DOHH2 (cell line): ENCODE measurements at regions not wholly inside any gene's neighbourhood (a gene's known extent, or its start where the extent isn't known, plus 50 kb on each side); places are given as distances from the start of the nearest gene placed in this dataset.

Source experiments
- H3F3A ChIP-seq: fragments of 200-600 bp; sonication (generic), shearing (Covaris generic); 2 replicates; pipeline ENCODE4 v1.6.0; 2016; ENCODE audit warnings: antibody characterized with exemption, mild to moderate bottlenecking; ENCODE audit not compliant: control insufficient read depth, insufficient read depth
- H3K27ac ChIP-seq: fragments of 200-600 bp; sonication (generic); 2 replicates; pipeline ENCODE4 v1.5.1; 2014; ENCODE audit warnings: low read depth, mild to moderate bottlenecking, low read length, moderate library complexity
- H3K27me3 ChIP-seq: fragments of 200-600 bp; sonication (generic); 2 replicates; pipeline ENCODE4 v1.6.1; 2014; ENCODE audit warnings: mild to moderate bottlenecking, low read length, mixed read lengths; ENCODE audit not compliant: control insufficient read depth
- H3K36me3 ChIP-seq: fragments of 200-600 bp; sonication (generic); 2 replicates; pipeline ENCODE4 v1.6.1; 2014; ENCODE audit warnings: mild to moderate bottlenecking, low read length, moderate library complexity, mixed read lengths; ENCODE audit not compliant: control insufficient read depth
- H3K4me1 ChIP-seq: fragments of 200-600 bp; sonication (generic); 2 replicates; pipeline ENCODE4 v1.6.1; 2014; ENCODE audit warnings: mild to moderate bottlenecking, low read length, mixed read lengths; ENCODE audit not compliant: control insufficient read depth
- H3K4me2 ChIP-seq: fragments of 200-600 bp; sonication (generic); 2 replicates; pipeline ENCODE4 v1.6.0; 2014; ENCODE audit warnings: mild to moderate bottlenecking, low read length, moderate library complexity
- H3K4me3 ChIP-seq: fragments of 200-600 bp; sonication (generic); 2 replicates; pipeline ENCODE4 v1.5.1; 2014; ENCODE audit warnings: mild to moderate bottlenecking, low read length, mixed read lengths
- H3K79me2 ChIP-seq: fragments of 200-600 bp; sonication (generic); 2 replicates; pipeline ENCODE4 v1.6.1; 2014; ENCODE audit warnings: mild to moderate bottlenecking, low read length, mixed read lengths; ENCODE audit not compliant: control insufficient read depth
- H3K9me2 ChIP-seq: fragments of 200-600 bp; sonication (generic); replicated peaks from 2 replicates; pipeline ENCODE4 v1.6.1; 2014; ENCODE audit warnings: mild to moderate bottlenecking, low read length, mixed read lengths; ENCODE audit not compliant: control insufficient read depth
- H3K9me3 ChIP-seq: fragments of 200-600 bp; sonication (generic); 2 replicates; pipeline ENCODE4 v1.6.1; 2014; ENCODE audit warnings: antibody characterized with exemption, low read length, mixed read lengths; ENCODE audit not compliant: control insufficient read depth, insufficient read depth
- H4K20me1 ChIP-seq: fragments of 200-600 bp; sonication (generic); 2 replicates; pipeline ENCODE4 v1.6.0; 2014; ENCODE audit warnings: low read depth, mild to moderate bottlenecking, antibody characterized with exemption, low read length, moderate library complexity; ENCODE audit not compliant: control insufficient read depth, insufficient read depth
- EZH2phosphoT487 ChIP-seq: fragments of 200-600 bp; sonication (generic); IDR thresholded peaks from 2 replicates; pipeline ENCODE4 v1.6.1; 2017; ENCODE audit warnings: borderline replicate concordance, mild to moderate bottlenecking, antibody characterized with exemption, low read length, moderate library complexity, mixed read lengths
- TF ChIP-seq, protein P1 (sequence below): fragments of 200-600 bp; sonication (generic); IDR thresholded peaks from one replicate; pipeline ENCODE4 v1.5.1; 2014; ENCODE audit warnings: antibody characterized with exemption, mild to moderate bottlenecking, low read depth, low read length; ENCODE audit not compliant: poor library complexity, severe bottlenecking

DNA sequence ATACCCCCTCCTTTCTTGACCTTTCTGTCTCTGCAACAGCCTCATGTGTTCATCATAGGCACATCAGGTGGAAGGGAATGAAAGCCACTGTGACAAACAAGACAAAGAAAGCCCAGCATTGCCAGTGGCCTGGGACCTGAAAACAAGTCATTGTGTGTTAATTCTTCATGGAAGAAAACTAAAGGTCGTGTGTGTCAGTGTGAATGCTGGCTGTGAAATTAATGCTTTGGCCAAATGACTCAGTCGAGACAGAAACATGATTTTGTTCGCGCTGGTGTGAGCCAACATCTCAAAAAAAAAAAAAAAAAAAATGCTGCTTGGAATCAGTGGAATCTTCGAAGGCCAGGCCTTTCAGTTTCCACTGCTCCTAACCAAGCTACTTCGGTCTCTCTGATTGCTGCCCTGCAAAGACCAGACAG, 386.5 kb upstream of the PROK2 start:
- Histone ChIP-seq H4K20me1 (no peaks in the 10 kb centered on the region), H3K4me1 (peaks cover 62% of the 10 kb centered on the region), H3K27ac (no peak overlapping the region), H3K27me3 (no peaks in the 10 kb centered on the region), H3K4me2 (no peak overlapping the region), H3K9me2 (no peaks in the 10 kb centered on the region), H3K79me2 (peaks cover 45% of the 10 kb centered on the region), H3K9me3 (no peaks in the 10 kb centered on the region), H3F3A (peaks cover 8% of the 10 kb centered on the region), H3K36me3 (peaks cover 89% of the 10 kb centered on the region), H3K4me3 (no peak overlapping the region)
- no peak for TF ChIP-seq EZH2phosphoT487
- TF ChIP-seq, protein P1, sequence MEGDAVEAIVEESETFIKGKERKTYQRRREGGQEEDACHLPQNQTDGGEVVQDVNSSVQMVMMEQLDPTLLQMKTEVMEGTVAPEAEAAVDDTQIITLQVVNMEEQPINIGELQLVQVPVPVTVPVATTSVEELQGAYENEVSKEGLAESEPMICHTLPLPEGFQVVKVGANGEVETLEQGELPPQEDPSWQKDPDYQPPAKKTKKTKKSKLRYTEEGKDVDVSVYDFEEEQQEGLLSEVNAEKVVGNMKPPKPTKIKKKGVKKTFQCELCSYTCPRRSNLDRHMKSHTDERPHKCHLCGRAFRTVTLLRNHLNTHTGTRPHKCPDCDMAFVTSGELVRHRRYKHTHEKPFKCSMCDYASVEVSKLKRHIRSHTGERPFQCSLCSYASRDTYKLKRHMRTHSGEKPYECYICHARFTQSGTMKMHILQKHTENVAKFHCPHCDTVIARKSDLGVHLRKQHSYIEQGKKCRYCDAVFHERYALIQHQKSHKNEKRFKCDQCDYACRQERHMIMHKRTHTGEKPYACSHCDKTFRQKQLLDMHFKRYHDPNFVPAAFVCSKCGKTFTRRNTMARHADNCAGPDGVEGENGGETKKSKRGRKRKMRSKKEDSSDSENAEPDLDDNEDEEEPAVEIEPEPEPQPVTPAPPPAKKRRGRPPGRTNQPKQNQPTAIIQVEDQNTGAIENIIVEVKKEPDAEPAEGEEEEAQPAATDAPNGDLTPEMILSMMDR: no peak

- Histone ChIP-seq H3K27me3 (no peaks in the 10 kb centered on the region), H3F3A (0 out of 2 replicates have a peak, but pooled peaks cover under 1% of the 10 kb centered on the region), H4K20me1 (no peaks in the 10 kb centered on the region), H3K36me3 (peaks cover 88% of the 10 kb centered on the region), H3K9me2 (no peaks in the 10 kb centered on the region), H3K27ac (no peak overlapping the region), H3K4me2 (no peak overlapping the region), H3K4me1 (peaks cover 60% of the 10 kb centered on the region), H3K4me3 (no peak overlapping the region), H3K79me2 (peaks cover 53% of the 10 kb centered on the region), H3K9me3 (no peaks in the 10 kb centered on the region)
- TF ChIP-seq, protein P1: no peak
- no peak for TF ChIP-seq EZH2phosphoT487
Observed at GRCh38 chr3:72169561-72170472, 384.9 kb upstream of the PROK2 start.

DNA sequence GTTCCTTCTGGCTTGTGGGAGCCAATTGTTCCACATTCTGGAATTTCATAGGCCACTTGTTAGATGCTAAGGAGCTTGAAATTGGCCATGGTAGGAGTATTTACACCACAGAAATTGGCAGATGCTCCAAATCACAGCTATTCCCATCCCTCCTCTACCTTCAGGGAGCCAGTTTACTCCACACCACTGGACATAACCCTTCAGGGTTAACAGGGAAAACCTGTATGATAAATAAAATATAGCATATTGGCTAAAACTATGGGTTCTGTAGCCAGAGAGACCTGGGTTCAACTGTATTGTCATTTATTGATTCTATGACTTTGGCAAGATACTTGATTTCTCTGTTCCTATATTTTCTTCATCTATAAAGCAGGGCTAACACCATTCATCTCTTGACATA, 384.2 kb upstream of the PROK2 start:
- H3K27me3 ChIP-seq: no peaks in the 10 kb centered on the region
- H3K36me3 ChIP-seq: peaks cover 83% of the 10 kb centered on the region
- H3K9me2 ChIP-seq: no peaks in the 10 kb centered on the region
- H3K79me2 ChIP-seq: peaks cover 53% of the 10 kb centered on the region
- no peaks in the 10 kb centered on the region for H3K9me3 ChIP-seq
- H3K4me1 ChIP-seq: peaks cover 60% of the 10 kb centered on the region
- no peak overlapping the region for H3K4me2 ChIP-seq
- H3F3A ChIP-seq: peaks cover 6% of the 10 kb centered on the region; the same call in 1 of the 2 replicates
- no peak overlapping the region for H3K27ac ChIP-seq
- TF ChIP-seq, protein P1: no peak
- TF ChIP-seq EZH2phosphoT487: no peak
- H4K20me1 ChIP-seq: no peaks in the 10 kb centered on the region
- H3K4me3 ChIP-seq: no peak overlapping the region
